ENCODE measurements at regions not wholly inside any gene's neighbourhood (a gene's known extent, or its start where the extent isn't known, plus 50 kb on each side); places are given as distances from the start of the nearest gene placed in this dataset.

GRCh38 chr13:30006246-30006645 is 155.8 kb upstream of the UBL3 start:
- DNase-seq (ENCODE audit: low read depth in 4 of 4, low spot score in 3 of 4), result no peak

GRCh38 chr13:30004204-30004603 is 153.8 kb upstream of the UBL3 start:
- DNase-seq (ENCODE audit: low read depth in 4 of 4, low spot score in 3 of 4), result no peak

GRCh38 chr13:30002577-30002976 is 152.2 kb upstream of the UBL3 start:
- no peak for DNase-seq (ENCODE audit: low read depth in 4 of 4, low spot score in 3 of 4)

GRCh38 chr13:30000370-30000765 is 150.0 kb upstream of the UBL3 start:
- no peak for DNase-seq (ENCODE audit: low read depth in 4 of 4, low spot score in 3 of 4)

GRCh38 chr13:29999492-30000369 is 149.3 kb upstream of the UBL3 start:
- no peak for DNase-seq (ENCODE audit: low read depth in 4 of 4, low spot score in 3 of 4)

GRCh38 chr13:29996316-29996715 is 145.9 kb upstream of the UBL3 start:
- no peak for DNase-seq (ENCODE audit: low read depth in 4 of 4, low spot score in 3 of 4)

- DNase-seq (ENCODE audit: low read depth in 4 of 4, low spot score in 3 of 4), result no peak
Measured at GRCh38 chr13:29994911-29995595, 144.6 kb upstream of the UBL3 start.

GRCh38 chr13:29993716-29994488 is 143.5 kb upstream of the UBL3 start:
- DNase-seq (ENCODE audit: low read depth in 4 of 4, low spot score in 3 of 4), result no peak

- DNase-seq (ENCODE audit: low read depth in 4 of 4, low spot score in 3 of 4), result no peak
Measured at GRCh38 chr13:29993196-29993595, 142.8 kb upstream of the UBL3 start.

GRCh38 chr13:29991343-29991742 is 140.9 kb upstream of the UBL3 start:
- no peak for DNase-seq (ENCODE audit: low read depth in 4 of 4, low spot score in 3 of 4)

GRCh38 chr13:29987340-29987739 is 136.9 kb upstream of the UBL3 start:
- DNase-seq (ENCODE audit: low read depth in 4 of 4, low spot score in 3 of 4), result no peak

- no peak for DNase-seq (ENCODE audit: low read depth in 4 of 4, low spot score in 3 of 4)
Measured at GRCh38 chr13:29980339-29980738, 129.9 kb upstream of the UBL3 start.

GRCh38 chr13:29978211-29978610 is 127.8 kb upstream of the UBL3 start:
- DNase-seq (ENCODE audit: low read depth in 4 of 4, low spot score in 3 of 4), result no peak

GRCh38 chr13:29977476-29978120 is 127.2 kb upstream of the UBL3 start:
- no peak for DNase-seq (ENCODE audit: low read depth in 4 of 4, low spot score in 3 of 4)

GRCh38 chr13:29976535-29976934 is 126.1 kb upstream of the UBL3 start:
- DNase-seq (ENCODE audit: low read depth in 4 of 4, low spot score in 3 of 4), result no peak

GRCh38 chr13:29975283-29975682 is 124.9 kb upstream of the UBL3 start:
- DNase-seq (ENCODE audit: low read depth in 4 of 4, low spot score in 3 of 4), result no peak

- DNase-seq (ENCODE audit: low read depth in 4 of 4, low spot score in 3 of 4), result no peak
Measured at GRCh38 chr13:29969286-29969685, 118.9 kb upstream of the UBL3 start.

GRCh38 chr13:29964181-29964845 is 113.9 kb upstream of the UBL3 start:
- DNase-seq (ENCODE audit: low read depth in 4 of 4, low spot score in 3 of 4), result no peak

- no peak for DNase-seq (ENCODE audit: low read depth in 4 of 4, low spot score in 3 of 4)
Measured at GRCh38 chr13:29963089-29963488, 112.7 kb upstream of the UBL3 start.

- no peak for DNase-seq (ENCODE audit: low read depth in 4 of 4, low spot score in 3 of 4)
Measured at GRCh38 chr13:29961036-29961670, 110.7 kb upstream of the UBL3 start.
